Activated naive CD4-positive, alpha-beta T cell treated with anti-CD3 and anti-CD28 coated beads for 36 hours (primary cell): ENCODE measurements at regions not wholly inside any gene's neighbourhood (a gene's known extent, or its start where the extent isn't known, plus 50 kb on each side); places are given as distances from the start of the nearest gene placed in this dataset.

ENCODE experiments used
- CTCF ChIA-PET: fragments of 350-600 bp; sonication (Branson Sonifier 250); formaldehyde crosslinking; loops from one replicate; lab custom pipeline; 2021; ENCODE audit warnings: antibody characterized with exemption; lab: Charles Lee
- DNase-seq: peaks from one replicate; pipeline ENCODE4 v3.0.0-alpha.2; 2020
- H3K27ac Mint-ChIP-seq: one replicate; pipeline ENCODE4 v1.8.0; 2021; ENCODE audit warnings: mild to moderate bottlenecking, mixed read lengths
- H3K27me3 Mint-ChIP-seq: one replicate; pipeline ENCODE4 v1.8.0; 2021; ENCODE audit warnings: low read depth, mixed read lengths
- H3K36me3 Mint-ChIP-seq: one replicate; pipeline ENCODE4 v1.8.0; 2021; ENCODE audit warnings: low read depth, mixed read lengths
- H3K4me1 Mint-ChIP-seq: one replicate; pipeline ENCODE4 v1.8.0; 2021; ENCODE audit warnings: low read depth, mixed read lengths
- H3K4me3 Mint-ChIP-seq: one replicate; pipeline ENCODE4 v1.8.0; 2021; ENCODE audit warnings: mild to moderate bottlenecking, moderate library complexity, mixed read lengths
- H3K9me3 Mint-ChIP-seq: one replicate; pipeline ENCODE4 v1.8.0; 2021; ENCODE audit warnings: mixed read lengths
- intact Hi-C: fragments of 100-400 bp; cut with micrococcal nuclease; formaldehyde crosslinking; loops from one replicate; pipeline ENCODE4 v1.15.1; 2023

DNA sequence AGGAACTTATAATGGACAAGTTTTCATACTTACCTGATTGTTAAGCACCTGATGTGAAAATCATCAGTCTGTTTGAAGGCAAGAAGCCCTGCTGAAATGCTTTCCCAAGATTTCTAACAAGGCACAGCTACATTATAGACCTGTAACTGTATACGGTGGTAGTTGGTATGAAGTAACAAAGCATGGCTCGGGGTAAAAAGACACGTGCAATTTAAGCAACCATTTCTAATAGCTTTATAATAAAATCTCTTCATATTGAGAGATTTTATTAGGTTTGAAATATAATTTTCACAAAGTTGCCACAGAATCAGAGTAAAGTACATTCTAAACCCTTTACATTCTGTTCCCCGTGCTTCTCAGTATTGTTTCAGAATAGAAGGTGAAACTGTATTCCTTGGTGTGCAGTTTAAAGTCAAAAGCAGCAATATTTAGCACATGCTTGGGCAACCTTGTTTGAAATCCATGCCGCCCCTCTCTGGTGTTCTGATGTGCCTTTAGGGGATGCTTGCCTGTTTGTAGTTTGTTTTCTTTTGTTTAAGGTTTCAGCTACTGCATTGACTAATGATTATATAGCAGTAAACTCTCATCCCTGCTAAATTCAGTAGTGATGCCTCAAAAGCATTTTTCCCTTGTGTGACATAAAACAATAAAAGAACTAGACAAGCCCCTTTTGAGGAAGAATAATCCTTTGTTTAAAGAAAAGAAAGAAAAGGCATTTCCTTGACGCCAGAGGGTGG is 125.2 kb upstream of the OBI1 start:
- Mint-ChIP-seq H3K27ac (no peak overlapping the region), H3K36me3 (no peaks in the 10 kb centered on the region), H3K27me3 (peaks cover 23% of the 10 kb centered on the region), H3K9me3 (no peaks in the 10 kb centered on the region), H3K4me1 (no peaks in the 10 kb centered on the region), H3K4me3 (no peak overlapping the region)
- CTCF ChIA-PET: interaction anchor here (0.6 kb wide), 1 partner anchor 475 kb away, joined by 3 read pairs; no protein-coding TSS in a partner anchor
- intact Hi-C loops: no loop called here
- DNase-seq: no peak

DNA sequence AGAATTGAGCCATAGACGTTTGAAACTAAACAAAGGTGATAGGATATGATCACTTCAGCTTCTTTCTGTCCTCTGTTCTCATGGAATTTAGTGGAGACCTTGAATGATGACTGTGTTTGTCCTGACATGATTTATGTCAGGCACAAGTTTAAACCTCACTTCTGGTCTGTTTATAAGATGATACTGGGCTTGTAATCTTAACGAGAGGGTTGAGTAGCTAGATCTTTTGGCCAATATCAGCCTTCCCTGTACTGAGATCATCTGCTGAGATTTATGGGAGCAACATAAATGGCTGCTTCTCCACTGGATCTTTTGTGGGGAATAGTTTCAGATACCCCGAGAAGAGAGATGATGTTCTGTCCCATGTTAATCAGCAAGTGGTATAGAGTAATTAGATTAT is 121.8 kb upstream of the OBI1 start:
- no peak overlapping the region for H3K4me3 Mint-ChIP-seq
- H3K9me3 Mint-ChIP-seq: no peaks in the 10 kb centered on the region
- CTCF ChIA-PET: interaction anchor here (0.6 kb wide), 1 partner anchor 185 kb away, joined by 4 read pairs; no protein-coding TSS in a partner anchor
- no peaks in the 10 kb centered on the region for H3K36me3 Mint-ChIP-seq
- no peaks in the 10 kb centered on the region for H3K4me1 Mint-ChIP-seq
- peaks cover 23% of the 10 kb centered on the region for H3K27me3 Mint-ChIP-seq
- no peak for DNase-seq
- no peak overlapping the region for H3K27ac Mint-ChIP-seq
- intact Hi-C loops: no loop called here

DNA sequence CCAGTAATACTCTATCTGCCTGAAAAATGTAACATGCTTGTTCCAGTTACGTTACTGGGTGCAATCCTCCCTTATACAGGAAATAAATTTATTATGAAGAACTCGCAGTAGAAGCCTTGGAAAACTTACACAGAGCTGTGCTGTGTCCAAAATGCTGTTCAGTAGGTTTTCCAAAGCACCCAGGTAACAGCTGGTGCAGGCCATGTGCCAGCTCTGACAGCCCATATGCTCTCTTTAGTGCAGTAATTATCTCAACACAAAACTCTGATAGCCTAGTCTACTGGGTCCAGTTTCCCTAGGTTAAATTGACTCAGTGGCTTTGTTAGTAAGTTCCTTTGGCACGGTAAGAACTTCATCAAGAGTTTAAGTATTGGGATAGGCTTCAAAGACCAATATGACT is 120.7 kb upstream of the OBI1 start:
- CTCF ChIA-PET: no interaction called here
- H3K9me3 Mint-ChIP-seq: no peaks in the 10 kb centered on the region

DNA sequence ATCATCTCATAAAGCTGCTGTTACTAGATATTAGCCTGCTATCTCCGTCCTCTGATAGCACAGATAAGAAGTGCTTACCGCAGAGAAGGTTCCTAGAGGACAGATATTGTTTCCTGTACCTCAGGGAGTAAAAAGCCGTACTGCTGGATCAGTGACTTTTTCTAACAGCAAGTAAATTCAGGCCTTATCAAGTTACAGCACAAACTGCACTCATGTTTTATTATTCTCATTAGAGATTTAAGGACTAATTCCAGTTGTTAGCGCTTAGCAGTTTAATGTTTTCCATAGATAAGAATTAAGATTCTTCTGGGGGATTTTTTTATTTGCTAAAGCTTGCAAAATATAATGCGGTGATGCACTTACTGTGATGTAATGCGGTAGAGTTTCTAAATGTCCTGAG is 119.0 kb upstream of the OBI1 start:
- H3K36me3 Mint-ChIP-seq: no peaks in the 10 kb centered on the region
- H3K27me3 Mint-ChIP-seq: peaks cover 20% of the 10 kb centered on the region
- H3K27ac Mint-ChIP-seq: no peak overlapping the region
- no peak for DNase-seq
- no peaks in the 10 kb centered on the region for H3K4me1 Mint-ChIP-seq
- H3K9me3 Mint-ChIP-seq: no peaks in the 10 kb centered on the region
- intact Hi-C loops: no loop called here
- H3K4me3 Mint-ChIP-seq: no peak overlapping the region
- CTCF ChIA-PET: no interaction called here

More for the DNA sequence above, 120.7 kb upstream of the OBI1 start:
- no peak overlapping the region for H3K4me3 Mint-ChIP-seq
- no peak overlapping the region for H3K27ac Mint-ChIP-seq
- intact Hi-C loops: no loop called here
- H3K27me3 Mint-ChIP-seq: peaks cover 23% of the 10 kb centered on the region
- DNase-seq: no peak
- H3K4me1 Mint-ChIP-seq: no peaks in the 10 kb centered on the region
- H3K36me3 Mint-ChIP-seq: no peaks in the 10 kb centered on the region

DNA sequence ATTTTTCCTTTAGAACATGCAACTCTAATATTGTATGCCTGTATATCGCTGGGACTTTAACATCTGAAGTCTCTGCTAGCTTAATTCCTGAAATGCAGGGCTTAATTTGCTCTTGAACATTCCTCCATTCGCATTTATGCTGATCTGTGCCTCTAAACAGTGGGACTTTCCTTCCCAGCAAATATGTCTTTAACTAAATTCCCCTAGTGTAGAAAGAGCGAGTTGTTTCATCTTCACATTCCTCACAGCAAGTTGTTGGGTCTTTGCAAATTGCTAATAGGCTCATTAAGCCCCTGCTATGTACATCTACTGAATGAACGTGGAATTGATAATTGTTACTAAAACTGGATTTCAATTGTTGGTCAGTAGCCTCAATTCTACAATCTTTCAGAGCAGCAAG is 118.4 kb upstream of the OBI1 start:
- CTCF ChIA-PET: no interaction called here
- intact Hi-C loops: no loop called here
- peaks cover 16% of the 10 kb centered on the region for H3K27me3 Mint-ChIP-seq
- H3K4me1 Mint-ChIP-seq: no peaks in the 10 kb centered on the region
- H3K9me3 Mint-ChIP-seq: no peaks in the 10 kb centered on the region
- H3K36me3 Mint-ChIP-seq: no peaks in the 10 kb centered on the region
- no peak for DNase-seq
- H3K4me3 Mint-ChIP-seq: no peak overlapping the region
- no peak overlapping the region for H3K27ac Mint-ChIP-seq

DNA sequence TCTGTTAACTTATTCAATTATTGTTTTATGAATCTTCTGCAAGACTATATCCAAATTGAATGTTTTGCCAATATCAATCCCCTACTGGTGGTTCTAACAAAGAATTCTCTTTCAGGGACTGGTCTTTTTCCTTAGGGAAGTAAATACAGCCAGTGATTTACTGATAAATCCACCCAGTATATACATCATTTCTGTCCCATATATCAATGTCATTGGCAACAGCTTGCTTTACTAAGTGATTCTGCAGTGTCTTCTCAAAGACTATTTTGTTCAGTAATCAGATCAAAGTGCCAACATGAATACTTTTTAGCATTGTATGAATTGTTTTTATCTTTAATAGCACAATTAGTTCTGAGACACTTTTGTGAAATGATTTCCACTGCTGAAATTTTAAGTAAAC is 114.0 kb upstream of the OBI1 start:
- peaks cover 11% of the 10 kb centered on the region for H3K27me3 Mint-ChIP-seq
- no peaks in the 10 kb centered on the region for H3K36me3 Mint-ChIP-seq
- no peak for DNase-seq
- no peaks in the 10 kb centered on the region for H3K4me1 Mint-ChIP-seq
- H3K27ac Mint-ChIP-seq: no peak overlapping the region
- intact Hi-C loops: no loop called here
- CTCF ChIA-PET: no interaction called here
- H3K9me3 Mint-ChIP-seq: no peaks in the 10 kb centered on the region
- no peak overlapping the region for H3K4me3 Mint-ChIP-seq

DNA sequence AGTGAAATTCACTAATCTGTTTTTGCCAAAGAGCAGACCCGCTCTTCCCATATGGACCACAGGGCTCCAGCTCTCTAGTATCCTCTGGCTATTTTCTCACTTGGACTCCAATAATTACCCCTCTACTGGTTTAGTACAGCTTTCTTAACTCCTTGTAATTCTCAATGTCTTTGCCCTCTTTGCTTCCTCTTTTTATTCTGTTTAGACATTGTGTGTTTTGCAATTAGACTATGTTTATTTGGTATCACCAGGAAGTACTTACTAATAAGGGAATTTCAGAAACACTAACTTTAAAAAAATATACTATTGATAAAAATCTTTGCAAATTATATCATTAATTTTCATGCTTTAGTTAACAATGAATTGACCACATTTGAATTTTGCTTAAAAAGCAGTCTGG is 111.6 kb upstream of the OBI1 start:
- Mint-ChIP-seq H3K27ac (no peak overlapping the region), H3K9me3 (no peaks in the 10 kb centered on the region), H3K4me3 (no peak overlapping the region), H3K36me3 (no peaks in the 10 kb centered on the region), H3K4me1 (no peaks in the 10 kb centered on the region), H3K27me3 (peaks cover 15% of the 10 kb centered on the region)
- intact Hi-C loops: no loop called here
- CTCF ChIA-PET: no interaction called here
- no peak for DNase-seq

DNA sequence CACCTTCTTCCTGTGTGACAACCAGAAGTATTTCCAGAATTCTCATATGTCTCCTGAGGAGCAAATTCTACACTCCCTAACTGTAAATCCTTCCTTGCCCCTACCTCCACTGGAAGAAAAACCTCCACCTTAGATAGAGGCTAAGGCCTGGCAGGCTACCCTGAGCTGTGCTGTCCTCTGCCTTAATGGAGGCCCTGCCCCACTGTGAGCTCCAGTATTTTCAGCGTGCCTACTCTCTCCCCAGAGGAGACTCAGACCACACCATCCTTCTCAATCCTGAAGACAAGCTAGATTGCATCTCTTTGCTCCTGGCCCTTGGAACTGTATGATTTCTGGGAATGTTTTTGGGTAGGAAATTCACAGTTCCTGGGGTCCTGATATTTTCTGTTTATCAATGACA is 110.0 kb upstream of the OBI1 start:
- H3K9me3 Mint-ChIP-seq: no peaks in the 10 kb centered on the region
- peaks cover 15% of the 10 kb centered on the region for H3K27me3 Mint-ChIP-seq
- no peaks in the 10 kb centered on the region for H3K4me1 Mint-ChIP-seq
- no peak overlapping the region for H3K27ac Mint-ChIP-seq
- intact Hi-C loops: no loop called here
- no peak for DNase-seq
- CTCF ChIA-PET: interaction anchor here (0.7 kb wide), 1 partner anchor 973 kb away, joined by 3 read pairs; no protein-coding TSS in a partner anchor
- no peak overlapping the region for H3K4me3 Mint-ChIP-seq
- H3K36me3 Mint-ChIP-seq: no peaks in the 10 kb centered on the region

DNA sequence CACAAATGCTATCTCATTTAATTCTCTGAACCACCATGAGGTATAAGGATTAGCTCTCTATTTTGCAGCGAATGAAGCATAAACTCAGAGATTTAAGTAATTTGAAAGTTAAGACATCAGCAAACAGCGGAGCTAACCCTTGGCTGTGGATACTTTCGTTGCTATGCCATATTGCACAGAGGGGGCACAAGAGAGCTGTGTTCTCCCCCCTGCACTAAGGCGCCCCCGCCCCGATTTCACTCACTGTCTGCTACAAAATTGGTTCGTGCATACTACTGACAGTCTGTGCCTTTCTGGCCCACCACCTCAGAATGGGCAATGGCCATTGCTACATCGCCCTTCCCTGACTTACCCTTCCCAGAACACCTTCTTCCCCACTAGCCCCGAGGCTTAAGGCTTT is 105.7 kb upstream of the OBI1 start:
- H3K4me3 Mint-ChIP-seq: no peak overlapping the region
- no peak for DNase-seq
- no peaks in the 10 kb centered on the region for H3K4me1 Mint-ChIP-seq
- no peak overlapping the region for H3K27ac Mint-ChIP-seq
- intact Hi-C loops: no loop called here
- peaks cover 14% of the 10 kb centered on the region for H3K27me3 Mint-ChIP-seq
- no peaks in the 10 kb centered on the region for H3K9me3 Mint-ChIP-seq
- CTCF ChIA-PET: no interaction called here
- no peaks in the 10 kb centered on the region for H3K36me3 Mint-ChIP-seq

DNA sequence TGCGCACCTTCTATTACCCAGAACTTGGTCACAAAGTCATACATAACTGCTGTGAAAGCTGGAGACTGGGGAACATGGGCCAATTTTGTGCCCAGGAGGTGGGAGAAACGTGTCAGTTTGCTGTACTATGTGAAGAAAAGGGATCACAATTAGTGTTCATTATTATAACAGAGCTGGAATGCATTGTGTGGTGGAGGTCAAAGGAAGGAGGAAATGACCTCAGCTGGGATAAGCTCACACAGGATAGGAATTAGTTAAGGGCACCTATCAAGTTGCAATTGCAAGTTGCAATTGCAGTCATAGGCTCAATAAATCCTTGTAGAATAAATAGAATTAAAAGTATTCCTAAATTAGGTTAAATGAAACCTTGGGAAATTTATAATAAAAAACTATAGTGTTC is 103.9 kb upstream of the OBI1 start:
- Mint-ChIP-seq H3K27ac (no peak overlapping the region), H3K27me3 (peaks cover 13% of the 10 kb centered on the region), H3K4me1 (no peaks in the 10 kb centered on the region), H3K4me3 (no peak overlapping the region), H3K9me3 (no peaks in the 10 kb centered on the region), H3K36me3 (no peaks in the 10 kb centered on the region)
- DNase-seq: no peak
- CTCF ChIA-PET: no interaction called here
- intact Hi-C loops: no loop called here

DNA sequence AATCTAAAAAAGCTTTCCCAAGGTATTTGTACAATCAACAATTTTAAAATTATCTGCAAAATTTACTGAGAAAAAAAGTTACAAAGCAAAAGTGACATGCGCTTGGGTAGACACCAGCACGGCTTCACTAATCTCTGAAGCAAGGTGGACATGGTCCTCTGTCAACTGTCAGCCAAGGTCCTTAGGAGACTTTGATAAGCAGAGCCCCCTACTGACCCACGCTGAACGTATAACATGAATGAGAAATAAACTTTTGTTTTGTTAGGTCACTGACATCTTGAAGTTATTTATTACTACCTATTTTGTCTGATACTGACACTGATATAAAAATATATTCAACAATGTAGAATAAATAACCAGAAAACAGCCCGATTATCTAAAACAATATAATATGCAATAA is 100.7 kb upstream of the OBI1 start:
- H3K4me1 Mint-ChIP-seq: no peaks in the 10 kb centered on the region
- no peak for DNase-seq
- CTCF ChIA-PET: interaction anchor here (0.6 to 0.7 kb wide), 2 partner anchors 214 to 219 kb away, joined by 4 to 8 read pairs; no protein-coding TSS in a partner anchor
- no peak overlapping the region for H3K4me3 Mint-ChIP-seq
- H3K9me3 Mint-ChIP-seq: no peaks in the 10 kb centered on the region
- peaks cover 8% of the 10 kb centered on the region for H3K27me3 Mint-ChIP-seq
- no peaks in the 10 kb centered on the region for H3K36me3 Mint-ChIP-seq
- intact Hi-C loops: no loop called here
- H3K27ac Mint-ChIP-seq: no peak overlapping the region

DNA sequence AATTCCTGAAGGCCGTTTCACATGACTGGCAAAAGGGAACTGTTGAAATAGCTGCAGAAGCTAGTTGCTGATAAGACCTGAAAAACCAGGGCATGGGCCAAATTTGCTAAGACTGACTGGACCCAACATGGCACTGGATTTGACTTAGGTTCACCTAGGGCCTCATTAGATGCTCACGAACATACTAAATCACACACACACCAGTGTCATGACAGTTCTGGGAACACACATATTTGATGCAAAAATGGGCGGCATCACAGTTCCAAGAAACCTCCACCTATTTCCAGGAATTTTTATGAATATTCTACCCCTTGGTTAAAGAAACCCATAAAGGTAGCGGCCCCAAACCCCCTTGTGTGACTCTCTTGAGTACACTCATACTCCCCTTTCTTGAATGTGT is 99.6 kb upstream of the OBI1 start:
- Mint-ChIP-seq H3K4me3 (no peak overlapping the region), H3K9me3 (no peaks in the 10 kb centered on the region), H3K27me3 (peaks cover 8% of the 10 kb centered on the region)

DNA sequence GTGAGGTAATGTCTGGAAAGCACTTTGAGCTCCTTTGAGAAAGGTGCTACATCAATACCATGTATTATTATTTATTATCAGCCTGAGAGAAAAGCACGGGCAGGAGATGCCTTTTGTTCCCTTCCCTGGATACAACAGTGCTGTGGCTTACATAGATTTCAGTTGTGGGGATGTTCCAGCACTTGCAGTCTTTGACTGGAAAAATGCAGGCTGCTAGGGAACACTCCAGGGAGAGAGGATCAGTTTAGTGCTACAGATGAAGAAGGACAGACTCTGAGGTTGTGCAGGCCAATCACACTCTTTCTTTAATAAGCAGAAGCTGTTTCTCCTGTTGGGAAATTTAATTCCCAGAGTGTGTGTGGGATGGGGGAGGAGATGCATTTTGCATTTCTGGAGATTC is 94.5 kb upstream of the OBI1 start:
- Mint-ChIP-seq H3K27ac (no peak overlapping the region), H3K4me3 (no peak overlapping the region), H3K9me3 (no peaks in the 10 kb centered on the region), H3K27me3 (peaks cover 12% of the 10 kb centered on the region), H3K4me1 (no peaks in the 10 kb centered on the region), H3K36me3 (no peaks in the 10 kb centered on the region)
- CTCF ChIA-PET: no interaction called here
- DNase-seq: no peak
- intact Hi-C loops: no loop called here

More for the DNA sequence above, 99.6 kb upstream of the OBI1 start:
- no peak overlapping the region for H3K27ac Mint-ChIP-seq
- intact Hi-C loops: no loop called here
- H3K4me1 Mint-ChIP-seq: no peaks in the 10 kb centered on the region
- CTCF ChIA-PET: no interaction called here
- H3K36me3 Mint-ChIP-seq: no peaks in the 10 kb centered on the region
- DNase-seq: no peak
